ENCODE measurements at regions not wholly inside any gene's neighbourhood (a gene's known extent, or its start where the extent isn't known, plus 50 kb on each side); places are given as distances from the start of the nearest gene placed in this dataset.

GRCh38 chr2:200028998-200029397 is 73.6 kb downstream of the MAIP1 start:
- TF ChIP-seq POLR2A (IDR thresholded peaks at IDR 0.05) (no peak), POLR2AphosphoS5 (IDR thresholded peaks at IDR 0.05) (no peak)
